SK-N-MC (cell line): ENCODE measurements at regions not wholly inside any gene's neighbourhood (a gene's known extent, or its start where the extent isn't known, plus 50 kb on each side); places are given as distances from the start of the nearest gene placed in this dataset.

Experiments
- EZH2 ChIP-seq: fragments of 200-600 bp; sonication (generic); IDR thresholded peaks from one replicate; pipeline ENCODE4 v1.6.1; 2017; ENCODE audit warnings: antibody characterized with exemption
- POLR2AphosphoS5 ChIP-seq: IDR thresholded peaks from 2 replicates; pipeline ENCODE4 v1.6.1; 2012; ENCODE audit warnings: mild to moderate bottlenecking, low read depth, low read length, borderline replicate concordance

DNA sequence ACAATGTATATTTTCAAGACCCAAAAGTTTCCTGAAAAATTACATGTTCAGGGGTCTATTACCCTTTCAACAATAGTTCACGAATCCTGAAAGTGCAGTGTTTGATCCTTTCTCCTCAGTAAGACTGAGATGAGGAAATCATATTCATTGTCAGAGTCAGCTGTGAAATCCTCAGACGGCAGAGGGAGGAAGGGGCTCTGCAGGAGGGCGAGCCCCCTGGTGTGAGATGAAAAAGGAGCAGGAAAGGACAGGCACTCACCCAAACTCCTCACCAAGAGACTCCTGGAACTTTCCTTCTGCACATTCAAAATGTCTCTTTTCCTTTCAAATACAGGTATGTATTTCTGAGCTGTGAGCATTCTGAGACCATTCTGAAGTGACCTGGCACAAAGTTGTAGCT, 150.3 kb upstream of the HABP2 start:
- TF ChIP-seq EZH2 (no peak), POLR2AphosphoS5 (no peak)
